NCI-H1436 (cell line): ENCODE measurements at regions not wholly inside any gene's neighbourhood (a gene's known extent, or its start where the extent isn't known, plus 50 kb on each side); places are given as distances from the start of the nearest gene placed in this dataset.
"Not testable (repeated sequence)": the region's sequence is repeated elsewhere in the genome, so short reads cannot be mapped to it uniquely, and the experiment has no call there.

ENCODE experiments used
- DNase-seq: peaks from one replicate; lab custom pipeline; 2025; lab: John Stamatoyannopoulos, UW

GRCh38 chr3:80978216-80978969, 783.1 kb downstream of the GBE1 start:
- DNase-seq = no peak

- DNase-seq = no peak
Measured at GRCh38 chr3:80970292-80970691, 791.2 kb downstream of the GBE1 start.

GRCh38 chr3:80929576-80929975, 831.9 kb downstream of the GBE1 start:
- no peak for DNase-seq

- DNase-seq = no peak
Measured at GRCh38 chr3:80914854-80915253, 846.6 kb downstream of the GBE1 start.

GRCh38 chr3:80898211-80898610, 863.2 kb downstream of the GBE1 start:
- DNase-seq = no peak

- DNase-seq = not testable (repeated sequence)
Measured at GRCh38 chr3:80897005-80897404, 864.4 kb downstream of the GBE1 start.

- no peak for DNase-seq
Measured at GRCh38 chr3:80890571-80890970, 870.9 kb downstream of the GBE1 start.

- no peak for DNase-seq
Measured at GRCh38 chr3:80889535-80889934, 871.9 kb downstream of the GBE1 start.

GRCh38 chr3:80870476-80871041, 890.9 kb downstream of the GBE1 start:
- no peak for DNase-seq

- DNase-seq = no peak
Measured at GRCh38 chr3:80855482-80855881, 906.0 kb downstream of the GBE1 start.

DNA sequence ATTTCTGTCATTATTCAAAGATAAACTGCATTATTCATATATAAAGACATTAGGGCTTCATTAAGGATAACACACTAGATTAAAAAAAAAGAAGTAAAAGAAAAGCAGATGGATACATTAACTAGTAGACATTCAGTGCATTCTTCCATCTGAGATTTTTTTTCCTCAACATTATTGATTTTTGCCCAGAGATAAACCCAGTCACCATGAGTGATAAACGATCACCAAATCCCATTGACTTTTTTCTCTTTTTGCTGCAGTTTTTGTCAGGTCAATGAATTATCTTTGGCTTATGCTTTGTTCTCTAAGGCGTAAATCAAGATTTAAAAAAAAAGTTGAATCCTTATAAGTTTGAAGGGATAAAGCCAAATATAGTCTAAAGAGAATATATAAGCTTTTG, 925.0 kb downstream of the GBE1 start:
- DNase-seq = no peak

- no peak for DNase-seq
Measured at GRCh38 chr3:80807577-80807976, 953.9 kb downstream of the GBE1 start.

GRCh38 chr3:80806673-80807072, 954.8 kb downstream of the GBE1 start:
- no peak for DNase-seq

- DNase-seq = no peak
Measured at GRCh38 chr3:80788914-80789313, 972.5 kb downstream of the GBE1 start.

- no peak for DNase-seq
Measured at GRCh38 chr3:80785875-80786274, 975.6 kb downstream of the GBE1 start.

- DNase-seq = no peak
Measured at GRCh38 chr3:80785475-80785874, 976.0 kb downstream of the GBE1 start.

- DNase-seq = no peak
Measured at GRCh38 chr3:80771085-80771484, 990.4 kb downstream of the GBE1 start.

- DNase-seq = no peak
Measured at GRCh38 chr3:80770106-80771074, 991.1 kb downstream of the GBE1 start.

GRCh38 chr3:80769683-80770082, 991.8 kb downstream of the GBE1 start:
- DNase-seq = no peak

DNA sequence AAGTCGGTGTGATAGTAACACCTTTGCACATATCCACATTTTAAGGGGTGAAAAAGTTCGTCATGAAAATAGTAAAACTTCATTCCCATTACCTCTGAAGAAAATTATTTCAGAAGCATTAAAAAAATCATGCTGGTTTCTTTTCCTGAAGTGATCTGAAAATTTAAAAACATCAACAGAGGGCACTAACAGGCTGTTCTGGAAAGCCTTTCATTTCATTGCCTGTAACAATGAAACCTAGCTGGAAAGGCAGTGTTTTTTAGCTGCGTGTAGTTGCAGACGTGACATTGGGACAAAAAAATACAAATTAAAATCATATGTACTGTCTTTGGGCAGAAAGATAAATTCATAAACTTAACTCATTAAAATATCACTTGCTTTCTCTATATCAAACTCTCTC, 993.8 kb downstream of the GBE1 start:
- no peak for DNase-seq

- no peak for DNase-seq
Measured at GRCh38 chr3:80754969-80755368, 987.2 kb upstream of the ROBO1 start.

DNA sequence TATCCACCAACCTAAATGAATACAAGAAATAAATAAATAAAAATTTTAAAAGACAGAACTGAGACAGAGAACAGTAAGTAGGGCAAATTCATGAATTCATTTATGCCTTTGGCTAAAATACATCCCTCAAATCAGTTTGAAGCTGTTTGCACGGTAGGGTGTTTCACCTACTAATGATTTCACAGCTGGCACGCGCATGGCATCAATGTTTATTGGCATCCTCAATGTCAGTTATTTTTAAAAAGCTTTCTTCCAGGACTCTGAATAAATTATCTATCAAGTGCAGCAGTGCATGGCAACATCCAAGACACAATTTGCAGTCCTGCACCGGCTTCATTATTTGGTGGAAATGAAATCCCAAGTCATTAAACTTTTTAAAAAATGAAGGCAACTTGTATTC, 985.2 kb upstream of the ROBO1 start:
- DNase-seq = no peak

GRCh38 chr3:80750637-80751036, 982.8 kb upstream of the ROBO1 start:
- DNase-seq = no peak
